ENCODE measurements at regions not wholly inside any gene's neighbourhood (a gene's known extent, or its start where the extent isn't known, plus 50 kb on each side); places are given as distances from the start of the nearest gene placed in this dataset.

DNA sequence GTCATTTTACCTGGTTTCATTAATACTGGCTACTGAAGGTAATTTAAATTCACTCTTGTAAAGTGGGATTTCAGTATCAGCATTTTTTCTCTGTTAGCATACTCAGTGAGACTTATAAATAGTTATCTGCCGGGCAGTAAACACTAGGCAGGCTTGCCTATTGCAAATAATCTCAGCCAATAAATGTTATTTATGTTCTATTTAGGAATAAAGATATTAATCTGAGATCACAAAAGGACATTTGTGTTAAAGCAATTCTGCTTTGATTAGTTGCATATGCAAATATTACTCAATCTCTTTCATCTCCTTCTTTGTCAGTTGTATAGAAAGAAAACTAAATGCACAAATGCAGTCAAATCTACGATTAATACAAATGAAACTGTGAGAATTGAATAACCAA is 827.8 kb downstream of the TLE4 start:
- TF ChIP-seq, protein P1, sequence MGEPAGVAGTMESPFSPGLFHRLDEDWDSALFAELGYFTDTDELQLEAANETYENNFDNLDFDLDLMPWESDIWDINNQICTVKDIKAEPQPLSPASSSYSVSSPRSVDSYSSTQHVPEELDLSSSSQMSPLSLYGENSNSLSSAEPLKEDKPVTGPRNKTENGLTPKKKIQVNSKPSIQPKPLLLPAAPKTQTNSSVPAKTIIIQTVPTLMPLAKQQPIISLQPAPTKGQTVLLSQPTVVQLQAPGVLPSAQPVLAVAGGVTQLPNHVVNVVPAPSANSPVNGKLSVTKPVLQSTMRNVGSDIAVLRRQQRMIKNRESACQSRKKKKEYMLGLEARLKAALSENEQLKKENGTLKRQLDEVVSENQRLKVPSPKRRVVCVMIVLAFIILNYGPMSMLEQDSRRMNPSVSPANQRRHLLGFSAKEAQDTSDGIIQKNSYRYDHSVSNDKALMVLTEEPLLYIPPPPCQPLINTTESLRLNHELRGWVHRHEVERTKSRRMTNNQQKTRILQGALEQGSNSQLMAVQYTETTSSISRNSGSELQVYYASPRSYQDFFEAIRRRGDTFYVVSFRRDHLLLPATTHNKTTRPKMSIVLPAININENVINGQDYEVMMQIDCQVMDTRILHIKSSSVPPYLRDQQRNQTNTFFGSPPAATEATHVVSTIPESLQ (CRISPR knock-in tag; IDR thresholded peaks at IDR 0.05) = no peak
- TF ChIP-seq HOXB6 (CRISPR knock-in tag; IDR thresholded peaks at IDR 0.05; ENCODE audit: borderline replicate concordance) (no peak), CTCF (IDR thresholded peaks at IDR 0.05 in 2 of 3, conservative IDR thresholded peaks at IDR 0.05 in 1 of 3; ENCODE audit: insufficient read depth in 2 of 3, low read depth in 1 of 3, low read length in 3 of 3) (no peak), ZBTB11 (CRISPR knock-in tag; IDR thresholded peaks at IDR 0.05) (no peak), ZNF583 (CRISPR knock-in tag; IDR thresholded peaks at IDR 0.05) (no peak), FIP1L1 (IDR thresholded peaks at IDR 0.05; ENCODE audit: low read depth, low read length, poor library complexity, severe bottlenecking) (no peak), SP1 (CRISPR knock-in tag; IDR thresholded peaks at IDR 0.05) (no peak)
